B cell (primary cell): ENCODE measurements at regions not wholly inside any gene's neighbourhood (a gene's known extent, or its start where the extent isn't known, plus 50 kb on each side); places are given as distances from the start of the nearest gene placed in this dataset.

Source experiments
- ATAC-seq: fragments of 200-7000 bp; cut with Tn5 transposase; one replicate; pipeline ENCODE4 v1.10.0; 2021; ENCODE audit warnings: low read depth, mild to moderate bottlenecking, moderate number of reproducible peaks, moderate library complexity
- CTCF ChIA-PET: fragments of 350-600 bp; sonication (Branson Sonifier 250); formaldehyde crosslinking; loops from one replicate; lab custom pipeline; 2021; ENCODE audit warnings: antibody characterized with exemption, inconsistent platforms; lab: Charles Lee
- POLR2A ChIA-PET: fragments of 350-600 bp; sonication (Branson Sonifier 250); formaldehyde crosslinking; loops from one replicate; lab custom pipeline; 2021; ENCODE audit warnings: antibody characterized with exemption; lab: Charles Lee
- DNase-seq: peaks from one replicate; pipeline ENCODE4 v3.0.0; 2013
- H2AFZ ChIP-seq: 2 replicates; pipeline ENCODE4 v1.6.1; 2012; ENCODE audit warnings: mild to moderate bottlenecking, low read depth, low read length; ENCODE audit not compliant: insufficient read depth, poor library complexity, severe bottlenecking
- H3K27ac ChIP-seq, 2 donors: 1 replicate in 1 of 2; 2 replicates in 1 of 2; pipeline ENCODE4 v1.5.1; 2012 to 2013; ENCODE audit warnings: low read length in 2 of 2, mild to moderate bottlenecking in 2 of 2, moderate library complexity in 1 of 2
- H3K27me3 ChIP-seq, 4 experiments: fragments of 200-600 bp in 1 of 4; sonication (generic) in 1 of 4; replicated peaks in 1 of 4; 1 replicate in 2 of 4; 2 replicates in 2 of 4; pipeline versions ENCODE4 v1.6.1 to v1.7.0; 2013 to 2016; ENCODE audit warnings: low read length in 3 of 4, mild to moderate bottlenecking in 2 of 4, mixed read lengths in 1 of 4, moderate library complexity in 1 of 4; ENCODE audit not compliant: insufficient read depth in 4 of 4, control insufficient read depth in 3 of 4; ENCODE audit errors: control extremely low read depth in 1 of 4
- H3K36me3 ChIP-seq, 2 experiments: replicated peaks in 1 of 2; 1 replicate in 1 of 2; 2 replicates in 1 of 2; pipeline versions ENCODE4 v1.6.1 to v1.7.1; 2013; ENCODE audit warnings: low read length in 1 of 2; ENCODE audit not compliant: insufficient read depth in 2 of 2, control insufficient read depth in 1 of 2; ENCODE audit errors: control extremely low read depth in 1 of 2, extremely low read depth in 1 of 2
- H3K4me1 ChIP-seq, 2 donors: fragments of 200-600 bp in 1 of 2; sonication (generic) in 1 of 2; 1 replicate in 1 of 2; 2 replicates in 1 of 2; pipeline versions ENCODE4 v1.5.1 to v1.6.1; 2013 to 2017; ENCODE audit warnings: low read length in 2 of 2; ENCODE audit not compliant: control insufficient read depth in 2 of 2, insufficient read depth in 2 of 2
- H3K4me2 ChIP-seq: replicated peaks from 2 replicates; pipeline ENCODE3; 2012; ENCODE audit warnings: mild to moderate bottlenecking, low read depth, low read length; ENCODE audit not compliant: poor library complexity, severe bottlenecking
- H3K4me3 ChIP-seq, 5 experiments: fragments of 200-600 bp in 1 of 5; sonication (generic) in 1 of 5; 1 replicate in 3 of 5; 2 replicates in 2 of 5; pipeline versions ENCODE4 v1.5.1 to v1.7.0; 2011 to 2016; ENCODE audit warnings: low read length in 4 of 5, mild to moderate bottlenecking in 4 of 5, low read depth in 2 of 5, control low read depth in 1 of 5, moderate library complexity in 1 of 5; ENCODE audit not compliant: insufficient read depth in 1 of 5; ENCODE audit errors: control extremely low read depth in 1 of 5, extremely low read depth in 1 of 5
- H3K79me2 ChIP-seq: fragments of 200-600 bp; sonication (generic); one replicate; pipeline ENCODE4 v1.6.0; 2016; ENCODE audit warnings: low read length; ENCODE audit not compliant: control insufficient read depth, insufficient read depth
- H3K9ac ChIP-seq: fragments of 200-600 bp; sonication (generic); 2 replicates; pipeline ENCODE4 v1.6.1; 2017; ENCODE audit warnings: mild to moderate bottlenecking, low read length, moderate library complexity
- H3K9me3 ChIP-seq, 3 donors: one replicate each; pipeline versions ENCODE4 v1.6.1 to v1.7.1; 2013; ENCODE audit warnings: low read length in 2 of 3; ENCODE audit not compliant: control insufficient read depth in 2 of 3, insufficient read depth in 1 of 3; ENCODE audit errors: control extremely low read depth in 1 of 3
- H4K20me1 ChIP-seq: 2 replicates; pipeline ENCODE4 v1.6.0; 2012; ENCODE audit warnings: mild to moderate bottlenecking, low read length; ENCODE audit not compliant: insufficient read depth, control insufficient read depth, poor library complexity, severe bottlenecking
- H3K27ac Mint-ChIP-seq: one replicate; pipeline ENCODE4 v1.8.0; 2021; ENCODE audit warnings: mixed read lengths
- H3K27me3 Mint-ChIP-seq: one replicate; pipeline ENCODE4 v1.8.0; 2021; ENCODE audit warnings: mixed read lengths
- H3K4me1 Mint-ChIP-seq: one replicate; pipeline ENCODE4 v1.8.0; 2021; ENCODE audit warnings: mixed read lengths
- H3K4me3 Mint-ChIP-seq: one replicate; pipeline ENCODE4 v1.8.0; 2021; ENCODE audit warnings: mixed read lengths
- H3K9me3 Mint-ChIP-seq: one replicate; pipeline ENCODE4 v1.8.0; 2022; ENCODE audit warnings: mixed read lengths; ENCODE audit not compliant: insufficient read depth
- CTCF ChIP-seq: fragments of 200-600 bp; IDR thresholded peaks from one replicate; pipeline ENCODE4 v1.8.0; 2022; ENCODE audit warnings: antibody characterized with exemption, mild to moderate bottlenecking
- EZH2 ChIP-seq: IDR thresholded peaks from 2 replicates; pipeline ENCODE4 v1.6.1; 2012; ENCODE audit warnings: borderline replicate concordance, low read depth, mild to moderate bottlenecking, moderate library complexity, low read length; ENCODE audit not compliant: insufficient read depth, poor library complexity, severe bottlenecking
- WGBS: methylation state at CpG from one replicate; pipeline ENCODE4 v1.1.5; 2013; ENCODE audit warnings: missing lambda C conversion rate; ENCODE audit not compliant: insufficient coverage; 5-methylcytosine and 5-hydroxymethylcytosine counted together
- intact Hi-C: fragments of 100-400 bp; cut with micrococcal nuclease; formaldehyde crosslinking; loops from one replicate; pipeline ENCODE4 v1.10.0; 2022

- intact Hi-C loops: no loop called here
- POLR2A ChIA-PET: no interaction called here
- no peak overlapping the region for H3K27ac ChIP-seq
- Mint-ChIP-seq H3K4me3 (no peak overlapping the region), H3K27me3 (no peaks in the 10 kb centered on the region), H3K27ac (no peak overlapping the region), H3K4me1 (no peaks in the 10 kb centered on the region), H3K9me3 (no peaks in the 10 kb centered on the region)
- no peak overlapping the region for H3K9ac ChIP-seq
- no peak overlapping the region for H2AFZ ChIP-seq
- no peak overlapping the region for H3K4me2 ChIP-seq
- WGBS: 54% methylated on average over 4 of the region's 6 CpGs
- DNase-seq (no peak), ATAC-seq (no peak)
- H3K4me3 ChIP-seq: no peak overlapping the region
- H4K20me1 ChIP-seq: no peaks in the 10 kb centered on the region
- H3K27me3 ChIP-seq: no peaks in the 10 kb centered on the region
- H3K4me1 ChIP-seq: no peaks in the 10 kb centered on the region
- TF ChIP-seq CTCF (no peak), EZH2 (no peak)
- CTCF ChIA-PET: interaction anchor here (0.5 kb wide), 1 partner anchor 1546 kb away, joined by 3 read pairs; no protein-coding TSS in a partner anchor
- no peaks in the 10 kb centered on the region for H3K36me3 ChIP-seq
- H3K79me2 ChIP-seq: no peaks in the 10 kb centered on the region
- H3K9me3 ChIP-seq: no peaks in the 10 kb centered on the region
Measured at GRCh38 chr4:19379191-19379708, 872.5 kb upstream of the SLIT2 start.

- POLR2A ChIA-PET: no interaction called here
- no peak overlapping the region for H3K4me2 ChIP-seq
- no peaks in the 10 kb centered on the region for H3K36me3 ChIP-seq
- Mint-ChIP-seq H3K4me3 (no peak overlapping the region), H3K27me3 (no peaks in the 10 kb centered on the region), H3K27ac (no peak overlapping the region), H3K4me1 (no peaks in the 10 kb centered on the region), H3K9me3 (peaks cover 2% of the 10 kb centered on the region)
- H3K27me3 ChIP-seq: no peaks in the 10 kb centered on the region
- H4K20me1 ChIP-seq: no peaks in the 10 kb centered on the region
- no peaks in the 10 kb centered on the region for H3K9me3 ChIP-seq
- no peak for ATAC-seq
- no peak overlapping the region for H3K27ac ChIP-seq
- H3K79me2 ChIP-seq: no peaks in the 10 kb centered on the region
- no peak for TF ChIP-seq CTCF
- no peak for TF ChIP-seq EZH2
- no peaks in the 10 kb centered on the region for H3K4me1 ChIP-seq
- H2AFZ ChIP-seq: no peak overlapping the region
- H3K9ac ChIP-seq: no peak overlapping the region
- 82% methylated on average over 1 of the region's 2 CpGs for WGBS
- intact Hi-C loops: no loop called here
- CTCF ChIA-PET: no interaction called here
- H3K4me3 ChIP-seq: no peak overlapping the region
- no peak for DNase-seq
Measured at GRCh38 chr4:19375931-19376330, 875.8 kb upstream of the SLIT2 start.
